ENCODE measurements at regions not wholly inside any gene's neighbourhood (a gene's known extent, or its start where the extent isn't known, plus 50 kb on each side); places are given as distances from the start of the nearest gene placed in this dataset.
A peak's percentile ranks its signal among the peaks of the same experiment; 100 is the strongest.

GRCh38 chr2:212945526-212945925, 205.9 kb downstream of the IKZF2 start:
- H3K4me3 ChIP-seq (ENCODE audit: low read length) = no peak overlapping the region
- H3K9ac ChIP-seq (ENCODE audit: low read depth, low read length) = no peak overlapping the region
- peaks cover 30% of the 10 kb centered on the region for H3K4me1 ChIP-seq (ENCODE audit: insufficient read depth, low read length)
- H3K36me3 ChIP-seq (ENCODE audit: insufficient read depth, low read length) = no peaks in the 10 kb centered on the region
- no peaks in the 10 kb centered on the region for H3K27me3 ChIP-seq (ENCODE audit: insufficient read depth, low read length)
- H3K9me3 ChIP-seq (ENCODE audit: insufficient read depth, low read depth, low read length) = no peaks in the 10 kb centered on the region
- H3K27ac ChIP-seq (ENCODE audit: low read depth, low read length) = no peak overlapping the region
- 70% methylated on average over 2 of the region's 3 CpGs for WGBS

- Histone ChIP-seq H3K4me1 (ENCODE audit: insufficient read depth, low read length) (peaks cover 41% of the 10 kb centered on the region), H3K27ac (ENCODE audit: low read depth, low read length) (no peak overlapping the region), H3K27me3 (ENCODE audit: insufficient read depth, low read length) (no peaks in the 10 kb centered on the region), H3K36me3 (ENCODE audit: insufficient read depth, low read length) (no peaks in the 10 kb centered on the region), H3K9me3 (ENCODE audit: insufficient read depth, low read depth, low read length) (no peaks in the 10 kb centered on the region), H3K9ac (ENCODE audit: low read depth, low read length) (no peak overlapping the region), H3K4me3 (ENCODE audit: low read length) (no peak overlapping the region)
- whole genome bisulfite sequencing = 91% methylated on average over 3 of the region's 3 CpGs
These were observed 208.1 kb downstream of the IKZF2 start for GRCh38 chr2:212943351-212943750.

- Histone ChIP-seq H3K4me3 (ENCODE audit: low read length) (no peak overlapping the region; the same call in 1 of the 2 replicates), H3K9ac (ENCODE audit: low read depth, low read length) (no peak overlapping the region; the same call in 1 of the 2 replicates), H3K27me3 (ENCODE audit: insufficient read depth, low read length) (no peaks in the 10 kb centered on the region), H3K4me1 (ENCODE audit: insufficient read depth, low read length) (peaks cover 41% of the 10 kb centered on the region), H3K27ac (ENCODE audit: low read depth, low read length) (peak overlapping the region; percentile 66), H3K9me3 (ENCODE audit: insufficient read depth, low read depth, low read length) (no peaks in the 10 kb centered on the region), H3K36me3 (ENCODE audit: insufficient read depth, low read length) (no peaks in the 10 kb centered on the region)
- WGBS = 82% methylated on average over 2 of the region's 2 CpGs
These were observed 210.1 kb downstream of the IKZF2 start for GRCh38 chr2:212941361-212941760.

- no peak overlapping the region; the same call in 1 of the 2 replicates for H3K9ac ChIP-seq (ENCODE audit: low read depth, low read length)
- WGBS = 6% methylated on average over 2 of the region's 2 CpGs
- peak overlapping the region; percentile 66 for H3K27ac ChIP-seq (ENCODE audit: low read depth, low read length)
- H3K4me1 ChIP-seq (ENCODE audit: insufficient read depth, low read length) = peaks cover 38% of the 10 kb centered on the region
- no peaks in the 10 kb centered on the region for H3K9me3 ChIP-seq (ENCODE audit: insufficient read depth, low read depth, low read length)
- H3K36me3 ChIP-seq (ENCODE audit: insufficient read depth, low read length) = no peaks in the 10 kb centered on the region
- no peak overlapping the region; the same call in 1 of the 2 replicates for H3K4me3 ChIP-seq (ENCODE audit: low read length)
- H3K27me3 ChIP-seq (ENCODE audit: insufficient read depth, low read length) = no peaks in the 10 kb centered on the region
These were observed 210.6 kb downstream of the IKZF2 start for GRCh38 chr2:212940816-212941215.

- Histone ChIP-seq H3K4me3 (ENCODE audit: low read length) (no peak overlapping the region), H3K27me3 (ENCODE audit: insufficient read depth, low read length) (no peaks in the 10 kb centered on the region), H3K9me3 (ENCODE audit: insufficient read depth, low read depth, low read length) (no peaks in the 10 kb centered on the region), H3K9ac (ENCODE audit: low read depth, low read length) (no peak overlapping the region), H3K4me1 (ENCODE audit: insufficient read depth, low read length) (peaks cover 30% of the 10 kb centered on the region), H3K36me3 (ENCODE audit: insufficient read depth, low read length) (no peaks in the 10 kb centered on the region), H3K27ac (ENCODE audit: low read depth, low read length) (no peak overlapping the region; the same call in 1 of the 2 replicates)
- WGBS = 72% methylated on average over 4 of the region's 8 CpGs
These were observed 211.5 kb downstream of the IKZF2 start for GRCh38 chr2:212939777-212940531.

GRCh38 chr2:212938144-212938793, 213.1 kb downstream of the IKZF2 start:
- Histone ChIP-seq H3K27me3 (ENCODE audit: insufficient read depth, low read length) (no peaks in the 10 kb centered on the region), H3K4me3 (ENCODE audit: low read length) (no peak overlapping the region), H3K4me1 (ENCODE audit: insufficient read depth, low read length) (peaks cover 28% of the 10 kb centered on the region), H3K9me3 (ENCODE audit: insufficient read depth, low read depth, low read length) (no peaks in the 10 kb centered on the region), H3K9ac (ENCODE audit: low read depth, low read length) (no peak overlapping the region), H3K36me3 (ENCODE audit: insufficient read depth, low read length) (no peaks in the 10 kb centered on the region), H3K27ac (ENCODE audit: low read depth, low read length) (no peak overlapping the region)
- WGBS = 92% methylated on average over 6 of the region's 7 CpGs

- WGBS = 90% methylated on average over 8 of the region's 8 CpGs
- Histone ChIP-seq H3K36me3 (ENCODE audit: insufficient read depth, low read length) (no peaks in the 10 kb centered on the region), H3K27me3 (ENCODE audit: insufficient read depth, low read length) (no peaks in the 10 kb centered on the region), H3K4me1 (ENCODE audit: insufficient read depth, low read length) (peaks cover 26% of the 10 kb centered on the region), H3K4me3 (ENCODE audit: low read length) (no peak overlapping the region), H3K9ac (ENCODE audit: low read depth, low read length) (no peak overlapping the region), H3K27ac (ENCODE audit: low read depth, low read length) (no peak overlapping the region), H3K9me3 (ENCODE audit: insufficient read depth, low read depth, low read length) (no peaks in the 10 kb centered on the region)
These were observed 214.8 kb downstream of the IKZF2 start for GRCh38 chr2:212936572-212936971.

- Histone ChIP-seq H3K27me3 (ENCODE audit: insufficient read depth, low read length) (no peaks in the 10 kb centered on the region), H3K36me3 (ENCODE audit: insufficient read depth, low read length) (no peaks in the 10 kb centered on the region), H3K4me3 (ENCODE audit: low read length) (no peak overlapping the region), H3K27ac (ENCODE audit: low read depth, low read length) (no peak overlapping the region), H3K4me1 (ENCODE audit: insufficient read depth, low read length) (peaks cover 17% of the 10 kb centered on the region), H3K9ac (ENCODE audit: low read depth, low read length) (no peak overlapping the region), H3K9me3 (ENCODE audit: insufficient read depth, low read depth, low read length) (no peaks in the 10 kb centered on the region)
- WGBS = 95% methylated on average over 4 of the region's 4 CpGs
These were observed 215.7 kb downstream of the IKZF2 start for GRCh38 chr2:212935752-212936151.

- WGBS = 94% methylated on average over 5 of the region's 5 CpGs
- no peak overlapping the region for H3K4me3 ChIP-seq (ENCODE audit: low read length)
- no peaks in the 10 kb centered on the region for H3K9me3 ChIP-seq (ENCODE audit: insufficient read depth, low read depth, low read length)
- H3K27me3 ChIP-seq (ENCODE audit: insufficient read depth, low read length) = no peaks in the 10 kb centered on the region
- no peaks in the 10 kb centered on the region for H3K36me3 ChIP-seq (ENCODE audit: insufficient read depth, low read length)
- no peaks in the 10 kb centered on the region for H3K4me1 ChIP-seq (ENCODE audit: insufficient read depth, low read length)
- no peak overlapping the region for H3K27ac ChIP-seq (ENCODE audit: low read depth, low read length)
- H3K9ac ChIP-seq (ENCODE audit: low read depth, low read length) = no peak overlapping the region
These were observed 220.1 kb downstream of the IKZF2 start for GRCh38 chr2:212931271-212931670.

GRCh38 chr2:212930556-212931260, 220.7 kb downstream of the IKZF2 start:
- no peak overlapping the region for H3K27ac ChIP-seq (ENCODE audit: low read depth, low read length)
- no peaks in the 10 kb centered on the region for H3K4me1 ChIP-seq (ENCODE audit: insufficient read depth, low read length)
- H3K9me3 ChIP-seq (ENCODE audit: insufficient read depth, low read depth, low read length) = no peaks in the 10 kb centered on the region
- H3K27me3 ChIP-seq (ENCODE audit: insufficient read depth, low read length) = no peaks in the 10 kb centered on the region
- WGBS = no CpG with 5 or more reads among the region's 1 CpG
- H3K9ac ChIP-seq (ENCODE audit: low read depth, low read length) = no peak overlapping the region
- no peak overlapping the region for H3K4me3 ChIP-seq (ENCODE audit: low read length)
- H3K36me3 ChIP-seq (ENCODE audit: insufficient read depth, low read length) = no peaks in the 10 kb centered on the region

GRCh38 chr2:212929971-212930370, 221.4 kb downstream of the IKZF2 start:
- Histone ChIP-seq H3K9me3 (ENCODE audit: insufficient read depth, low read depth, low read length) (no peaks in the 10 kb centered on the region), H3K4me3 (ENCODE audit: low read length) (no peak overlapping the region), H3K9ac (ENCODE audit: low read depth, low read length) (no peak overlapping the region), H3K4me1 (ENCODE audit: insufficient read depth, low read length) (no peaks in the 10 kb centered on the region), H3K36me3 (ENCODE audit: insufficient read depth, low read length) (no peaks in the 10 kb centered on the region), H3K27me3 (ENCODE audit: insufficient read depth, low read length) (no peaks in the 10 kb centered on the region), H3K27ac (ENCODE audit: low read depth, low read length) (no peak overlapping the region)
- WGBS = 99% methylated on average over 3 of the region's 3 CpGs
